ENCODE measurements at regions not wholly inside any gene's neighbourhood (a gene's known extent, or its start where the extent isn't known, plus 50 kb on each side); places are given as distances from the start of the nearest gene placed in this dataset.
"Not testable (repeated sequence)": the region's sequence is repeated elsewhere in the genome, so short reads cannot be mapped to it uniquely, and the experiment has no call there.

DNA sequence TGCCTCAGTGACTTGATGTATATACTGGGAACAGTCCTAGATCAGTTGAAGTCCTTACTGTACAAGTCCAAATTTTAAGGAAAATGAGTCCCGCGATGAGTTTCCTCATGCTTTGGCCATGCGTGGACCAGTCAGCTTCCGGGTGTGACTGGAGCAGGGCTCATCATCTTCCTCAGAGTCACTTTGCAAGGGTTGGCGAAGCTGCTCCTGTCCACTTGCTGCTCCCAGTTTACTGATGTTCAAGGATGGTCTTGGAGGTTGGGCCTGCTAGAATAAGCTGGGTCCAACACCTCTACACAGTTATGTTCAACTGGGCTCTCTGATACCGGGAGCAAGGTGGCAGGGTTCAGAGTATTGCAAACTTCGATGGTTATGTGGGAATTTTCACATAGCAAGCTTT lies 66.2 kb upstream of the PRMT8 start:
- DNase-seq: not testable (repeated sequence)

- DNase-seq: no peak
Observed at GRCh38 chr12:3427956-3428355, 63.0 kb upstream of the PRMT8 start.

DNA sequence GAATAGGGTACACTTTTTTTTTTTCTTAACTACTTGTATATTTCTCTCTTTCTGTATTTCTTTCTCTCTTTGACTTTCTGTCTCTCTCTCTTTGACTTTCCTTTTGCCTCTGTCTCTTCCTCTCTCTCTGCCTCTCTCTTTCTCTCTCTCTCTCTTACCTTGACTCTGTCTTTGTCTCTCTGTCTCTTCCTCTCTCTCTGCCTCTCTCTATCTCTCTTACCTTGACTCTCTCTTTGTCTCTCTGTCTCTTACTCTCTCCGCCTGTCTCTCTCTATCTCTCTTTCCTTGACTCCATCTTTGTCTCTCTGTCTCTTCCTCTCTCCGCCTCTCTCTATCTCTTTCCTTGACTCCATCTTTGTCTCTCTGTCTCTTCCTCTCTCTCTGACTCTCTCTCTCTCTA lies 62.4 kb upstream of the PRMT8 start:
- no peak for DNase-seq

- DNase-seq: not testable (repeated sequence)
Observed at GRCh38 chr12:3429523-3429922, 61.5 kb upstream of the PRMT8 start.

GRCh38 chr12:3431686-3432085 lies 59.3 kb upstream of the PRMT8 start:
- DNase-seq: no peak

GRCh38 chr12:3432176-3432742 lies 58.7 kb upstream of the PRMT8 start:
- DNase-seq: peak; percentile 4

- DNase-seq: no peak
Observed at GRCh38 chr12:3432868-3433267, 58.1 kb upstream of the PRMT8 start.

DNA sequence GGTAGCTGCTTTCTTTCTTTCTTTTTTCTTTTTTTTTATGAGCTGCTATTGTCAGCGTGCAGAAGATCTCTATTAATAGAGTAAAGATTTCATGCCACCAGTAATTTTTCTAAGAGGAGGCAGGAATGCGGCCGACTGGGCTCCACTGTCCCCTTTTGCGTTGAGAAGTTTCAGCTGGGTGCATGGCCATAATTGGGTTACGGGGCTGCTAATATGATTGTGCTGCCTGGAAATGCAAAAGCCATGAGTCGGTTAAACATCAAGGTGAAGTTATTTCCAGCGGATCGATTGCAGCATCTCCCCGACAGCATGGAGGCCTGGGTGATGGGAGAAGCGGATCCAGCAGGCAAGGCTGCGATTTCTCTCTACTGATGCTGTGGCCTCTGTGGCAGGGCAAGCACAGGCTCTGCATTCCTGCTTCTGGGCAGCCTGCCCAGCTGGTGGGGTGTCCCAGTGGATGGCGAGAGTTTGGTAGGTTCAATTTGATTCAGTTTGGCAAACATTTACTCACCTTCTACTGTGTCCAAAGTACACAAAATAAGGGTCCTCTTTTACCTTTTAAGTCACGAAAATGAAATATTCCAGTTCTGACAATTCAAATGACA lies 54.4 kb upstream of the PRMT8 start:
- no peak for DNase-seq

DNA sequence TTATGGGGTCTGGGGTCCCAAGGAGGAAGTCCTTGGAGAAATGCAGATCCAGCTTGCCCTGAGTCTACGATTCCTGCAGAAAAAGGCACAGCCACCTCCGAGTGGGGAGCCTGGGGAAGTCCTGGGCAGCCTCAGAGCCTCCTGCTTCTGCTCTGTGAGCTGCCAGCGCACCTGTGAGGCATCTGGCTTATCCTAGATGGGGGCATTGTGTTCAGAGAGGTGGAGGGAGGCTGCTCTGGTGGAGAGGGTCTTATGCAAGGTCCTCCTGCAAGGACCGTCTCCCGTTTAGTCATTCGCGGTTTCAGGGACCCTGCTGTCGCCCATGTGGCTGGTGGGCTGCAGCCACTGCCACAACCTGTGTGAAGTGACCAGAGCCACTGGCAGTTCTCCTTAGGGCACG lies 53.0 kb upstream of the PRMT8 start:
- DNase-seq: no peak

- DNase-seq: no peak
Observed at GRCh38 chr12:3438401-3438800, 52.6 kb upstream of the PRMT8 start.

Data from hematopoietic multipotent progenitor cell treated with erythropoietin and hydrocortisone succinate and interleukin-3 and kit ligand, for 8 days (in vitro differentiated cells).